Neural cell (in vitro differentiated cells): ENCODE measurements at regions not wholly inside any gene's neighbourhood (a gene's known extent, or its start where the extent isn't known, plus 50 kb on each side); places are given as distances from the start of the nearest gene placed in this dataset.
"Not testable (repeated sequence)": the region's sequence is repeated elsewhere in the genome, so short reads cannot be mapped to it uniquely, and the experiment has no call there.

Source experiments
- H2AFZ ChIP-seq: fragments of 200-600, 300-800 bp; sonication (generic), shearing (Covaris generic); 2 replicates; pipeline ENCODE4 v1.6.0; 2014; ENCODE audit warnings: low read depth, mild to moderate bottlenecking, antibody characterized with exemption, low read length, moderate library complexity
- H3F3A ChIP-seq: fragments of 200-600 bp; shearing (Covaris generic); 2 replicates; pipeline ENCODE4 v1.6.1; 2016; ENCODE audit warnings: mild to moderate bottlenecking, moderate library complexity, mixed read lengths, antibody characterized with exemption, low read length; ENCODE audit not compliant: insufficient read depth, poor library complexity, severe bottlenecking
- H3K27ac ChIP-seq: fragments of 200-600, 300-800 bp; sonication (generic), shearing (Covaris generic); 2 replicates; pipeline ENCODE4 v1.5.1; 2014; ENCODE audit warnings: mild to moderate bottlenecking, low read length, moderate library complexity
- H3K27me3 ChIP-seq: fragments of 300-800, 200-600 bp; sonication (generic), shearing (Covaris generic); 2 replicates; pipeline ENCODE4 v1.6.0; 2014; ENCODE audit warnings: mild to moderate bottlenecking, low read depth, low read length, moderate library complexity; ENCODE audit not compliant: insufficient read depth
- H3K36me3 ChIP-seq: fragments of 300-800, 200-600 bp; sonication (generic), shearing (Covaris generic); 2 replicates; pipeline ENCODE4 v1.5.1; 2014; ENCODE audit warnings: mild to moderate bottlenecking, antibody characterized with exemption, low read length, moderate library complexity; ENCODE audit not compliant: insufficient read depth
- H3K4me2 ChIP-seq: fragments of 300-800, 200-600 bp; sonication (generic), shearing (Covaris generic); 2 replicates; pipeline ENCODE4 v1.6.0; 2014; ENCODE audit warnings: mild to moderate bottlenecking, low read length
- H3K4me3 ChIP-seq: fragments of 300-800, 200-600 bp; sonication (generic), shearing (Covaris generic); 2 replicates; pipeline ENCODE4 v1.5.1; 2014; ENCODE audit warnings: mild to moderate bottlenecking, low read length, moderate library complexity
- H3K79me2 ChIP-seq: fragments of 200-600 bp; shearing (Covaris generic); replicated peaks from 2 replicates; pipeline ENCODE4 v1.6.0; 2014; ENCODE audit warnings: mild to moderate bottlenecking, low read length, moderate library complexity; ENCODE audit not compliant: insufficient read depth
- H3K9ac ChIP-seq: fragments of 300-800, 200-600 bp; sonication (generic), shearing (Covaris generic); 2 replicates; pipeline ENCODE4 v1.6.1; 2016; ENCODE audit warnings: mild to moderate bottlenecking, low read length, mixed read lengths
- H3K9me2 ChIP-seq: fragments of 200-600 bp; shearing (Covaris generic); 2 replicates; pipeline ENCODE4 v1.6.1; 2016; ENCODE audit warnings: mild to moderate bottlenecking, low read length, mixed read lengths; ENCODE audit not compliant: insufficient read depth
- H3K9me3 ChIP-seq: fragments of 200-600, 300-800 bp; sonication (generic), shearing (Covaris generic); 2 replicates; pipeline ENCODE4 v1.6.1; 2016; ENCODE audit warnings: mild to moderate bottlenecking, mixed run types, low read length, moderate library complexity, mixed read lengths
- H4K20me1 ChIP-seq: fragments of 200-600 bp; shearing (Covaris generic); 2 replicates; pipeline ENCODE4 v1.6.1; 2016; ENCODE audit warnings: mild to moderate bottlenecking, mixed run types; ENCODE audit not compliant: insufficient read depth
- EP300 ChIP-seq: fragments of 450-650 bp; conservative IDR thresholded peaks from 2 replicates; pipeline ENCODE4 v1.6.1; 2014; ENCODE audit warnings: antibody characterized with exemption, mild to moderate bottlenecking, moderate library complexity; ENCODE audit not compliant: poor library complexity, severe bottlenecking
- EZH2 ChIP-seq: fragments of 200-600, 300-800 bp; shearing (Covaris generic), sonication (generic); IDR thresholded peaks from 2 replicates; pipeline ENCODE4 v1.6.1; 2014; ENCODE audit warnings: antibody characterized with exemption, low read length, borderline replicate concordance, mild to moderate bottlenecking; ENCODE audit not compliant: insufficient read depth, poor library complexity, severe bottlenecking
- MXI1 ChIP-seq: fragments of 450-650 bp; conservative IDR thresholded peaks from 2 replicates; pipeline ENCODE4 v1.6.1; 2014; ENCODE audit warnings: antibody characterized with exemption, mild to moderate bottlenecking; ENCODE audit not compliant: poor library complexity, severe bottlenecking
- POLR2AphosphoS5 ChIP-seq: IDR thresholded peaks from 2 replicates; pipeline ENCODE4 v1.6.1; 2012
- RAD21 ChIP-seq: fragments of 450-650 bp; conservative IDR thresholded peaks from 2 replicates; pipeline ENCODE4 v1.6.1; 2014; ENCODE audit warnings: antibody characterized with exemption, mild to moderate bottlenecking, moderate library complexity
- SMC3 ChIP-seq: fragments of 450-650 bp; conservative IDR thresholded peaks from 2 replicates; pipeline ENCODE4 v1.6.1; 2014; ENCODE audit warnings: antibody characterized with exemption, mild to moderate bottlenecking, moderate library complexity; ENCODE audit not compliant: poor library complexity
- TF ChIP-seq, protein P1 (sequence below): fragments of 450-650 bp; IDR thresholded peaks from 2 replicates; pipeline ENCODE4 v1.5.1; 2014; ENCODE audit warnings: antibody characterized with exemption, mild to moderate bottlenecking, moderate library complexity; ENCODE audit not compliant: poor library complexity, severe bottlenecking

- TF ChIP-seq, protein P1, sequence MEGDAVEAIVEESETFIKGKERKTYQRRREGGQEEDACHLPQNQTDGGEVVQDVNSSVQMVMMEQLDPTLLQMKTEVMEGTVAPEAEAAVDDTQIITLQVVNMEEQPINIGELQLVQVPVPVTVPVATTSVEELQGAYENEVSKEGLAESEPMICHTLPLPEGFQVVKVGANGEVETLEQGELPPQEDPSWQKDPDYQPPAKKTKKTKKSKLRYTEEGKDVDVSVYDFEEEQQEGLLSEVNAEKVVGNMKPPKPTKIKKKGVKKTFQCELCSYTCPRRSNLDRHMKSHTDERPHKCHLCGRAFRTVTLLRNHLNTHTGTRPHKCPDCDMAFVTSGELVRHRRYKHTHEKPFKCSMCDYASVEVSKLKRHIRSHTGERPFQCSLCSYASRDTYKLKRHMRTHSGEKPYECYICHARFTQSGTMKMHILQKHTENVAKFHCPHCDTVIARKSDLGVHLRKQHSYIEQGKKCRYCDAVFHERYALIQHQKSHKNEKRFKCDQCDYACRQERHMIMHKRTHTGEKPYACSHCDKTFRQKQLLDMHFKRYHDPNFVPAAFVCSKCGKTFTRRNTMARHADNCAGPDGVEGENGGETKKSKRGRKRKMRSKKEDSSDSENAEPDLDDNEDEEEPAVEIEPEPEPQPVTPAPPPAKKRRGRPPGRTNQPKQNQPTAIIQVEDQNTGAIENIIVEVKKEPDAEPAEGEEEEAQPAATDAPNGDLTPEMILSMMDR = no peak
- TF ChIP-seq SMC3 = no peak
- TF ChIP-seq RAD21 = no peak
Observed at GRCh38 chr1:182248721-182249120, 142.9 kb downstream of the GLUL start (continued).

GRCh38 chr1:182247813-182248212 lies 143.8 kb downstream of the GLUL start:
- H4K20me1 ChIP-seq, H3K36me3 ChIP-seq, H3K9me3 ChIP-seq, H3K27ac ChIP-seq, H3K27me3 ChIP-seq, H3K4me2 ChIP-seq, H2AFZ ChIP-seq, H3K9me2 ChIP-seq, H3K4me3 ChIP-seq, H3K79me2 ChIP-seq, H3F3A ChIP-seq, H3K9ac ChIP-seq: not testable (repeated sequence)

DNA sequence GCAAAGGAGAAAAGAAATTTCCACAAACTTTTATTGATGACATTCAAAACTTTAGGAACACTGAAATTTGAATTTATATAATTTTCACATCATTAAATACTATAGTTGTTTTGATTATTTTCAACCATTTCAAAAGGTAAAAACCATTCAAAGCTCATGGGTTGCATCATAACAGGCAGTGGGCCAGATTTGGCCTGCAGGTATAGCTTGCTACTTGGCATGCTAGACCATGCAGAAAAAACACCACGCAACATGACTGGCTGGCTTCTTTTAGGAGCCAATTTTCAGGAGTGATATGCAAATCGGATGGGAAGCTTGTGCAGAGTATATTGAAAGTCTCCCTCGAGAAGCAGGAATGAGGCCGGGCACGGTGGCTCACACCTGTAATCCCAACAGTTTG lies 144.8 kb downstream of the GLUL start:
- no peak overlapping the region for H3K4me2 ChIP-seq
- no peaks in the 10 kb centered on the region for H3F3A ChIP-seq
- TF ChIP-seq EZH2 = no peak
- TF ChIP-seq SMC3 = no peak
- TF ChIP-seq EP300 = no peak
- no peak for TF ChIP-seq MXI1
- TF ChIP-seq POLR2AphosphoS5 = no peak
- H3K79me2 ChIP-seq = no peaks in the 10 kb centered on the region
- no peak overlapping the region for H3K4me3 ChIP-seq
- H3K9me2 ChIP-seq = no peaks in the 10 kb centered on the region
- H2AFZ ChIP-seq = no peak overlapping the region
- H3K36me3 ChIP-seq = no peaks in the 10 kb centered on the region
- no peaks in the 10 kb centered on the region for H4K20me1 ChIP-seq
- no peak overlapping the region for H3K9ac ChIP-seq
- no peaks in the 10 kb centered on the region for H3K9me3 ChIP-seq
- no peak overlapping the region for H3K27ac ChIP-seq
- no peaks in the 10 kb centered on the region for H3K27me3 ChIP-seq

- Histone ChIP-seq H3K27me3 (no peaks in the 10 kb centered on the region), H4K20me1 (no peaks in the 10 kb centered on the region), H3K9me2 (no peaks in the 10 kb centered on the region), H3K27ac (no peak overlapping the region), H3F3A (no peaks in the 10 kb centered on the region), H3K9me3 (no peaks in the 10 kb centered on the region), H3K9ac (no peak overlapping the region), H2AFZ (no peak overlapping the region), H3K79me2 (no peaks in the 10 kb centered on the region), H3K36me3 (no peaks in the 10 kb centered on the region), H3K4me2 (no peak overlapping the region), H3K4me3 (no peak overlapping the region)
- TF ChIP-seq EZH2 (no peak), RAD21 (no peak)
- TF ChIP-seq, protein P1 = no peak
Observed at GRCh38 chr1:182245040-182245439, 146.6 kb downstream of the GLUL start.
